A549 (cell line): ENCODE measurements at regions not wholly inside any gene's neighbourhood (a gene's known extent, or its start where the extent isn't known, plus 50 kb on each side); places are given as distances from the start of the nearest gene placed in this dataset.

Experiments
- ATAC-seq, 2 experiments: fragments of 200-7000 bp in 1 of 2; fragments of >200 bp in 1 of 2; cut with Nextera tagmentation in 1 of 2; cut with Tn5 transposase in 1 of 2; 3 replicates each; pipeline versions ENCODE4 v1.8.0 to v1.9.1; 2018 to 2020; ENCODE audit warnings: mild to moderate bottlenecking in 1 of 2, moderate library complexity in 1 of 2
- CTCF ChIA-PET: fragments of 300-600 bp; sonication (Branson Sonifier 250); formaldehyde crosslinking; extraction: SDS; loops from one replicate; lab custom pipeline; 2021; ENCODE audit warnings: antibody characterized with exemption, inconsistent platforms; lab: Yijun Ruan, JAX
- POLR2A ChIA-PET: fragments of 350-600 bp; formaldehyde crosslinking; extraction: SDS; loops from one replicate; lab custom pipeline; 2021; ENCODE audit warnings: antibody characterized with exemption, inconsistent platforms; lab: Yijun Ruan, JAX
- DNase-seq, 2 experiments: peaks; one replicate each; pipeline versions ENCODE4 v3.0.0 to v3.0.0-alpha.2; 2011 to 2016; ENCODE audit warnings: low read depth in 1 of 2, low spot score in 1 of 2
- FAIRE-seq: peaks from 2 replicates; lab custom pipeline; 2011; peaks lifted over from hg19 to GRCh38; lab: Jason Lieb, UNC
- H3K27ac ChIP-seq, 2 experiments: fragments of >200 bp; sonication (Bioruptor Twin); formaldehyde crosslinking; 3 replicates each; pipeline ENCODE4 v1.5.1; 2016 to 2017
- H3K4me1 ChIP-seq: fragments of >200 bp; sonication (Bioruptor Twin); formaldehyde crosslinking; 3 replicates; pipeline ENCODE4 v1.6.1; 2016
- H3K4me2 ChIP-seq: fragments of >200 bp; sonication (Bioruptor Twin); formaldehyde crosslinking; 3 replicates; pipeline ENCODE4 v1.6.1; 2016
- H3K4me3 ChIP-seq: fragments of >200 bp; sonication (Bioruptor Twin); formaldehyde crosslinking; 3 replicates; pipeline ENCODE4 v1.5.1; 2016
- H3K9me3 ChIP-seq: fragments of >200 bp; sonication (Bioruptor Twin); formaldehyde crosslinking; 3 replicates; pipeline ENCODE4 v1.6.1; 2016
- BHLHE40 ChIP-seq: IDR thresholded peaks from 2 replicates; pipeline ENCODE4 v1.6.1; 2012; ENCODE audit warnings: low read depth, low read length, inconsistent platforms
- CBX2 ChIP-seq: fragments of 200-600 bp; sonication (generic); IDR thresholded peaks from 2 replicates; pipeline ENCODE4 v1.6.1; 2016; ENCODE audit warnings: low read depth, mild to moderate bottlenecking, borderline replicate concordance
- CBX8 ChIP-seq: fragments of 200-600 bp; sonication (generic); IDR thresholded peaks from 2 replicates; pipeline ENCODE4 v1.6.1; 2016
- CEBPB ChIP-seq, 2 experiments: fragments of >200 bp in 1 of 2; sonication (Bioruptor Twin) in 1 of 2; formaldehyde crosslinking in 1 of 2; IDR thresholded peaks; 2 replicates each; pipeline ENCODE4 v1.6.1; 2012 to 2016
- E2F6 ChIP-seq: IDR thresholded peaks from 2 replicates; pipeline ENCODE4 v1.6.1; 2012; ENCODE audit warnings: low read depth, borderline replicate concordance
- ESRRA ChIP-seq: fragments of 150-350 bp; IDR thresholded peaks from 2 replicates; pipeline ENCODE4 v1.6.1; 2014; ENCODE audit warnings: mild to moderate bottlenecking, low read length, borderline replicate concordance
- FOSB ChIP-seq: fragments of 250-450 bp; sonication (Bioruptor Pico); IDR thresholded peaks from 2 replicates; pipeline ENCODE4 v1.5.0; 2020; ENCODE audit warnings: mild to moderate bottlenecking, moderate library complexity
- FOSL2 ChIP-seq, 2 experiments: fragments of 450-650 bp in 1 of 2; fragments of >200 bp in 1 of 2; sonication (Bioruptor Twin) in 1 of 2; formaldehyde crosslinking; IDR thresholded peaks; 2 replicates each; pipeline versions ENCODE4 v1.5.0 to v1.6.1; 2016 to 2020; ENCODE audit warnings: mild to moderate bottlenecking in 1 of 2, moderate library complexity in 1 of 2
- HEYL ChIP-seq: fragments of 250-450 bp; sonication (Bioruptor Pico); IDR thresholded peaks from 2 replicates; pipeline ENCODE4 v1.8.0; 2021; ENCODE audit warnings: mild to moderate bottlenecking, moderate library complexity
- JUN ChIP-seq, 2 experiments: fragments of >200 bp; sonication (Bioruptor Twin); formaldehyde crosslinking; IDR thresholded peaks; 2 replicates in 1 of 2; 3 replicates in 1 of 2; pipeline ENCODE4 v1.6.1; 2016 to 2017
- JUNB ChIP-seq: fragments of >200 bp; sonication (Bioruptor Twin); formaldehyde crosslinking; IDR thresholded peaks from 2 replicates; pipeline ENCODE4 v1.6.1; 2016
- KDM1A ChIP-seq: fragments of 200-600 bp; sonication (generic); IDR thresholded peaks from 2 replicates; pipeline ENCODE4 v1.6.1; 2016; ENCODE audit warnings: low read depth, mild to moderate bottlenecking
- MAX ChIP-seq: IDR thresholded peaks from 2 replicates; pipeline ENCODE4 v1.6.1; 2012
- MAZ ChIP-seq: fragments of 150-350 bp; IDR thresholded peaks from 2 replicates; pipeline ENCODE4 v1.6.1; 2014; ENCODE audit warnings: antibody characterized with exemption, low read depth, low read length, borderline replicate concordance
- NPAS2 ChIP-seq: fragments of 250-450 bp; sonication (Bioruptor Pico); IDR thresholded peaks from 2 replicates; pipeline ENCODE4 v1.8.0; 2022; ENCODE audit warnings: mild to moderate bottlenecking, moderate library complexity, borderline replicate concordance
- PHF8 ChIP-seq: fragments of 200-600 bp; sonication (generic); IDR thresholded peaks from 2 replicates; pipeline ENCODE4 v1.6.1; 2016; ENCODE audit warnings: low read depth, mild to moderate bottlenecking, antibody characterized with exemption, moderate library complexity, borderline replicate concordance
- RAD21 ChIP-seq, 2 experiments: fragments of >200 bp in 1 of 2; sonication (Bioruptor Twin) in 1 of 2; formaldehyde crosslinking in 1 of 2; IDR thresholded peaks in 1 of 2; conservative IDR thresholded peaks in 1 of 2; 2 replicates in 1 of 2; 3 replicates in 1 of 2; pipeline ENCODE4 v1.6.1; 2012 to 2018; ENCODE audit warnings: inconsistent platforms in 1 of 2
- RARB ChIP-seq: fragments of 250-450 bp; sonication (Bioruptor Pico); IDR thresholded peaks from 2 replicates; pipeline ENCODE4 v1.8.0; 2021; ENCODE audit warnings: mild to moderate bottlenecking, moderate library complexity
- RCOR1 ChIP-seq: fragments of 150-350 bp; IDR thresholded peaks from 2 replicates; pipeline ENCODE4 v1.6.1; 2014; ENCODE audit warnings: antibody characterized with exemption, low read length, low read depth
- SMC3 ChIP-seq: fragments of >200 bp; sonication (Bioruptor Twin); formaldehyde crosslinking; IDR thresholded peaks from 3 replicates; pipeline ENCODE4 v1.6.1; 2018; ENCODE audit warnings: inconsistent platforms
- TFCP2L1 ChIP-seq: fragments of 250-450 bp; sonication (Bioruptor Pico); IDR thresholded peaks from 2 replicates; pipeline ENCODE4 v1.5.0; 2021; ENCODE audit warnings: mild to moderate bottlenecking
- ZC3H11A ChIP-seq: fragments of 450-650 bp; IDR thresholded peaks from 2 replicates; pipeline ENCODE4 v1.6.1; 2014; ENCODE audit warnings: antibody characterized with exemption, mild to moderate bottlenecking
- ZFP36 ChIP-seq: fragments of 450-650 bp; IDR thresholded peaks from 2 replicates; pipeline ENCODE4 v1.6.1; 2014; ENCODE audit warnings: borderline replicate concordance; ENCODE audit not compliant: partially characterized antibody
- WGBS: methylation state at CpG from one replicate; pipeline ENCODE4 v1.1.6; 2017; ENCODE audit errors: missing lambda C conversion rate; 5-methylcytosine and 5-hydroxymethylcytosine counted together
- TF ChIP-seq, protein P1 (sequence below): fragments of 200-600 bp; sonication (generic); IDR thresholded peaks from 2 replicates; pipeline ENCODE4 v1.6.1; 2016; ENCODE audit warnings: antibody characterized with exemption, mild to moderate bottlenecking, moderate library complexity
- TF ChIP-seq, protein P2 (sequence below): fragments of 150-350 bp; IDR thresholded peaks from 2 replicates; pipeline ENCODE4 v1.6.1; 2014; ENCODE audit warnings: low read depth, mild to moderate bottlenecking, low read length
- TF ChIP-seq, protein P3 (sequence below): fragments of >200 bp; sonication (Bioruptor Twin); formaldehyde crosslinking; IDR thresholded peaks from 3 replicates; pipeline ENCODE4 v1.5.1; 2016
- TF ChIP-seq, protein P4 (sequence below): fragments of >200 bp; sonication (Bioruptor Twin); formaldehyde crosslinking; IDR thresholded peaks from 2 replicates; pipeline ENCODE4 v1.6.1; 2016
- TF ChIP-seq, protein P5 (sequence below): fragments of 250-450 bp; sonication (Bioruptor Pico); IDR thresholded peaks from 2 replicates; pipeline ENCODE4 v1.5.0; 2020; ENCODE audit warnings: low read depth, mild to moderate bottlenecking, moderate library complexity
- TF ChIP-seq, protein P6 (sequence below): IDR thresholded peaks from 2 replicates; pipeline ENCODE4 v1.6.1; 2012

DNA sequence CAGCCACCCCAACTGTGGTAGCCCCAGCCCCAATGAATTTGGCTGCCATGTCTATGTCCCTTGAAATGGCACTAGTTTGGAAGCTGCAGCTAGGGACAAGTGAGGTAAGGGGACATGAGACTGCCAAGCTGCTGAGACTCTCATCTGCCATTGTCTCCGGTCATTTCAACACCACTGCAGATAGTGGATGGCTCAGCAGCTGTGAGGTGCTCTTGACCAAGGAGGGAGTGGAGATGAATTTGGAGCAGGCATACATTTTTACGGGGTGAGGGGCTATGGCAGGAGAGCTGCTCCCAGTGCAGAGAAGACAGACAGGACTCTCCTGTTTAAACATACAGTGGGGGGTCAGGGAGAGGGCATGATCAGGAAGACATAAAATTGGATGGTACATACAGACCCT lies 315.5 kb upstream of the CAMK1G start:
- 66% methylated on average over 2 of the region's 2 CpGs for WGBS
- Histone ChIP-seq H3K27ac (peak overlapping the region; percentile 3 to 62; a peak in 4 of 6 replicates), H3K4me2 (no peak overlapping the region; the same call in 2 of the 3 replicates), H3K4me3 (no peak overlapping the region), H3K9me3 (no peaks in the 10 kb centered on the region), H3K4me1 (peaks cover 21% of the 10 kb centered on the region)
- TF ChIP-seq, protein P1, sequence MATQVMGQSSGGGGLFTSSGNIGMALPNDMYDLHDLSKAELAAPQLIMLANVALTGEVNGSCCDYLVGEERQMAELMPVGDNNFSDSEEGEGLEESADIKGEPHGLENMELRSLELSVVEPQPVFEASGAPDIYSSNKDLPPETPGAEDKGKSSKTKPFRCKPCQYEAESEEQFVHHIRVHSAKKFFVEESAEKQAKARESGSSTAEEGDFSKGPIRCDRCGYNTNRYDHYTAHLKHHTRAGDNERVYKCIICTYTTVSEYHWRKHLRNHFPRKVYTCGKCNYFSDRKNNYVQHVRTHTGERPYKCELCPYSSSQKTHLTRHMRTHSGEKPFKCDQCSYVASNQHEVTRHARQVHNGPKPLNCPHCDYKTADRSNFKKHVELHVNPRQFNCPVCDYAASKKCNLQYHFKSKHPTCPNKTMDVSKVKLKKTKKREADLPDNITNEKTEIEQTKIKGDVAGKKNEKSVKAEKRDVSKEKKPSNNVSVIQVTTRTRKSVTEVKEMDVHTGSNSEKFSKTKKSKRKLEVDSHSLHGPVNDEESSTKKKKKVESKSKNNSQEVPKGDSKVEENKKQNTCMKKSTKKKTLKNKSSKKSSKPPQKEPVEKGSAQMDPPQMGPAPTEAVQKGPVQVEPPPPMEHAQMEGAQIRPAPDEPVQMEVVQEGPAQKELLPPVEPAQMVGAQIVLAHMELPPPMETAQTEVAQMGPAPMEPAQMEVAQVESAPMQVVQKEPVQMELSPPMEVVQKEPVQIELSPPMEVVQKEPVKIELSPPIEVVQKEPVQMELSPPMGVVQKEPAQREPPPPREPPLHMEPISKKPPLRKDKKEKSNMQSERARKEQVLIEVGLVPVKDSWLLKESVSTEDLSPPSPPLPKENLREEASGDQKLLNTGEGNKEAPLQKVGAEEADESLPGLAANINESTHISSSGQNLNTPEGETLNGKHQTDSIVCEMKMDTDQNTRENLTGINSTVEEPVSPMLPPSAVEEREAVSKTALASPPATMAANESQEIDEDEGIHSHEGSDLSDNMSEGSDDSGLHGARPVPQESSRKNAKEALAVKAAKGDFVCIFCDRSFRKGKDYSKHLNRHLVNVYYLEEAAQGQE, result no peak
- TF ChIP-seq CBX8 (no peak), SMC3 (no peak), HEYL (CRISPR knock-in tag) (no peak), MAZ (no peak), NPAS2 (CRISPR knock-in tag) (no peak), PHF8 (no peak), TFCP2L1 (CRISPR knock-in tag) (no peak), RCOR1 (no peak), RARB (CRISPR knock-in tag) (no peak), E2F6 (no peak), FOSL2 (IDR thresholded peaks at IDR 0.05) (no peak), FOSL2 (CRISPR knock-in tag; IDR thresholded peaks at IDR 0.05) (no peak), FOSB (CRISPR knock-in tag) (no peak), JUN (IDR thresholded peaks at IDR 0.05) (no peak), RAD21 (conservative IDR thresholded peaks at IDR 0.05 in 1 of 2, IDR thresholded peaks at IDR 0.05 in 1 of 2) (no peak), MAX (no peak)
- TF ChIP-seq, protein P2, sequence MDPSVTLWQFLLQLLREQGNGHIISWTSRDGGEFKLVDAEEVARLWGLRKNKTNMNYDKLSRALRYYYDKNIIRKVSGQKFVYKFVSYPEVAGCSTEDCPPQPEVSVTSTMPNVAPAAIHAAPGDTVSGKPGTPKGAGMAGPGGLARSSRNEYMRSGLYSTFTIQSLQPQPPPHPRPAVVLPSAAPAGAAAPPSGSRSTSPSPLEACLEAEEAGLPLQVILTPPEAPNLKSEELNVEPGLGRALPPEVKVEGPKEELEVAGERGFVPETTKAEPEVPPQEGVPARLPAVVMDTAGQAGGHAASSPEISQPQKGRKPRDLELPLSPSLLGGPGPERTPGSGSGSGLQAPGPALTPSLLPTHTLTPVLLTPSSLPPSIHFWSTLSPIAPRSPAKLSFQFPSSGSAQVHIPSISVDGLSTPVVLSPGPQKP, result no peak
- TF ChIP-seq, protein P3, sequence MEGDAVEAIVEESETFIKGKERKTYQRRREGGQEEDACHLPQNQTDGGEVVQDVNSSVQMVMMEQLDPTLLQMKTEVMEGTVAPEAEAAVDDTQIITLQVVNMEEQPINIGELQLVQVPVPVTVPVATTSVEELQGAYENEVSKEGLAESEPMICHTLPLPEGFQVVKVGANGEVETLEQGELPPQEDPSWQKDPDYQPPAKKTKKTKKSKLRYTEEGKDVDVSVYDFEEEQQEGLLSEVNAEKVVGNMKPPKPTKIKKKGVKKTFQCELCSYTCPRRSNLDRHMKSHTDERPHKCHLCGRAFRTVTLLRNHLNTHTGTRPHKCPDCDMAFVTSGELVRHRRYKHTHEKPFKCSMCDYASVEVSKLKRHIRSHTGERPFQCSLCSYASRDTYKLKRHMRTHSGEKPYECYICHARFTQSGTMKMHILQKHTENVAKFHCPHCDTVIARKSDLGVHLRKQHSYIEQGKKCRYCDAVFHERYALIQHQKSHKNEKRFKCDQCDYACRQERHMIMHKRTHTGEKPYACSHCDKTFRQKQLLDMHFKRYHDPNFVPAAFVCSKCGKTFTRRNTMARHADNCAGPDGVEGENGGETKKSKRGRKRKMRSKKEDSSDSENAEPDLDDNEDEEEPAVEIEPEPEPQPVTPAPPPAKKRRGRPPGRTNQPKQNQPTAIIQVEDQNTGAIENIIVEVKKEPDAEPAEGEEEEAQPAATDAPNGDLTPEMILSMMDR, result no peak
- FAIRE-seq (no peak), DNase-seq (no peak), ATAC-seq (no peak)
- POLR2A ChIA-PET, result no interaction called here
- CTCF ChIA-PET, result no interaction called here

DNA sequence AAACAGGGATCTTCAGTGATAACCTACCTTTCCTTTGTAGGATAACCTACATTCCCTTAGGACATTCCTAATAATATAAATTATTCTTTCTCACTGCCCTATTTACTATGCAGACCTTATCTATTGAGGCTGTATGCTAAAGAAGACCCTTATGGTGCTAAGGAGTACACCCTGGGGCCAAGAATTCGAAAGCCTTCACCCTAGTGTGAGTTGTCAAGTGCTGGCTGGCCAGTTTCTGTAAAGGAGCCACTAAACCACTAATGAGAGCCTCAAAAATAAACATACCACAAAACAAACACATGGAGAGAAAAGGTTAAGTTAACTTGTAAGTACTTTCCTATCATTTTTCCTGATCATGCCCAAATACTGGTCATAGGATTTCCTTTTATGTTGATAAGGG lies 315.0 kb upstream of the CAMK1G start:
- FAIRE-seq, result no peak
- H3K4me2 ChIP-seq, result no peak overlapping the region
- POLR2A ChIA-PET, result no interaction called here
- peaks cover 21% of the 10 kb centered on the region for H3K4me1 ChIP-seq
- no peaks in the 10 kb centered on the region for H3K9me3 ChIP-seq
- ATAC-seq, result no peak
- no peak overlapping the region; a peak in 1 of 6 replicates for H3K27ac ChIP-seq
- WGBS, result 11% methylated on average over 1 of the region's 1 CpG
- CTCF ChIA-PET, result no interaction called here
- no peak for DNase-seq
- H3K4me3 ChIP-seq, result no peak overlapping the region
- no peak for TF ChIP-seq RARB (CRISPR knock-in tag)
- no peak for TF ChIP-seq JUNB
- TF ChIP-seq, protein P4, sequence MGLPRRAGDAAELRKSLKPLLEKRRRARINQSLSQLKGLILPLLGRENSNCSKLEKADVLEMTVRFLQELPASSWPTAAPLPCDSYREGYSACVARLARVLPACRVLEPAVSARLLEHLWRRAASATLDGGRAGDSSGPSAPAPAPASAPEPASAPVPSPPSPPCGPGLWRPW, result no peak
- TF ChIP-seq, protein P5, sequence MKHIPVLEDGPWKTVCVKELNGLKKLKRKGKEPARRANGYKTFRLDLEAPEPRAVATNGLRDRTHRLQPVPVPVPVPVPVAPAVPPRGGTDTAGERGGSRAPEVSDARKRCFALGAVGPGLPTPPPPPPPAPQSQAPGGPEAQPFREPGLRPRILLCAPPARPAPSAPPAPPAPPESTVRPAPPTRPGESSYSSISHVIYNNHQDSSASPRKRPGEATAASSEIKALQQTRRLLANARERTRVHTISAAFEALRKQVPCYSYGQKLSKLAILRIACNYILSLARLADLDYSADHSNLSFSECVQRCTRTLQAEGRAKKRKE (CRISPR knock-in tag), result no peak
- TF ChIP-seq KDM1A, result no peak
- TF ChIP-seq, protein P6, sequence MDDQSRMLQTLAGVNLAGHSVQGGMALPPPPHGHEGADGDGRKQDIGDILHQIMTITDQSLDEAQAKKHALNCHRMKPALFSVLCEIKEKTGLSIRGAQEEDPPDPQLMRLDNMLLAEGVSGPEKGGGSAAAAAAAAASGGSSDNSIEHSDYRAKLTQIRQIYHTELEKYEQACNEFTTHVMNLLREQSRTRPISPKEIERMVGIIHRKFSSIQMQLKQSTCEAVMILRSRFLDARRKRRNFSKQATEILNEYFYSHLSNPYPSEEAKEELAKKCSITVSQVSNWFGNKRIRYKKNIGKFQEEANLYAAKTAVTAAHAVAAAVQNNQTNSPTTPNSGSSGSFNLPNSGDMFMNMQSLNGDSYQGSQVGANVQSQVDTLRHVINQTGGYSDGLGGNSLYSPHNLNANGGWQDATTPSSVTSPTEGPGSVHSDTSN, result no peak
- TF ChIP-seq CBX8, result no peak
- no peak for TF ChIP-seq BHLHE40
- TF ChIP-seq ESRRA, result no peak
- no peak for TF ChIP-seq ZC3H11A
- no peak for TF ChIP-seq ZFP36
- TF ChIP-seq CBX2, result no peak
- no peak for TF ChIP-seq CEBPB (IDR thresholded peaks at IDR 0.05)
- no peak for TF ChIP-seq JUN (IDR thresholded peaks at IDR 0.05)
